ENCODE measurements at regions not wholly inside any gene's neighbourhood (a gene's known extent, or its start where the extent isn't known, plus 50 kb on each side); places are given as distances from the start of the nearest gene placed in this dataset.

DNA sequence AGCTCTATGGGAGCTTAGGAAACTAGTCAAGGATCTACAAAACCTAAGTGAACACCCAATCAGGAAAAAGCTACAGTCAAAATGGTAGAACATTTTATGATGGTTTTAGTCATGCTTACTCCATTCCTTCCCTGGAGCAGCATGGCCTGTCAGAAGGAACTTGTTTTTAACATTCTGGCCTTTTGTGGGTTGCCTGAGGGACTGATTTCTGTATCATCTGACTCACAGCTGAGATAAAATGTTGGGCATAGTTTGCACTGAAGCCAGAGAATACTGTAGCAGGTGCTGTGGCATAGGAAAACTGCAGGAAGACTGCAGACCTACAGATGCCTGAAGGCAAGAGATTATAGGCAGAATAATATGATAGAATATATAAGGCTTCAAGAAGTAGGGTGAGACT lies 719.6 kb upstream of the GRAMD2B start:
- Mint-ChIP-seq H3K27ac (ENCODE audit: unreplicated experiment) (no peak overlapping the region), H3K9me3 (ENCODE audit: unreplicated experiment) (no peaks in the 10 kb centered on the region), H3K36me3 (ENCODE audit: unreplicated experiment) (peaks cover 19% of the 10 kb centered on the region), H3K27me3 (ENCODE audit: unreplicated experiment) (peaks cover 2% of the 10 kb centered on the region), H3K4me1 (ENCODE audit: low read depth, unreplicated experiment) (peaks cover 7% of the 10 kb centered on the region), H3K4me3 (ENCODE audit: unreplicated experiment) (no peak overlapping the region)
- DNase-seq, result no peak
- TF ChIP-seq, protein P1, sequence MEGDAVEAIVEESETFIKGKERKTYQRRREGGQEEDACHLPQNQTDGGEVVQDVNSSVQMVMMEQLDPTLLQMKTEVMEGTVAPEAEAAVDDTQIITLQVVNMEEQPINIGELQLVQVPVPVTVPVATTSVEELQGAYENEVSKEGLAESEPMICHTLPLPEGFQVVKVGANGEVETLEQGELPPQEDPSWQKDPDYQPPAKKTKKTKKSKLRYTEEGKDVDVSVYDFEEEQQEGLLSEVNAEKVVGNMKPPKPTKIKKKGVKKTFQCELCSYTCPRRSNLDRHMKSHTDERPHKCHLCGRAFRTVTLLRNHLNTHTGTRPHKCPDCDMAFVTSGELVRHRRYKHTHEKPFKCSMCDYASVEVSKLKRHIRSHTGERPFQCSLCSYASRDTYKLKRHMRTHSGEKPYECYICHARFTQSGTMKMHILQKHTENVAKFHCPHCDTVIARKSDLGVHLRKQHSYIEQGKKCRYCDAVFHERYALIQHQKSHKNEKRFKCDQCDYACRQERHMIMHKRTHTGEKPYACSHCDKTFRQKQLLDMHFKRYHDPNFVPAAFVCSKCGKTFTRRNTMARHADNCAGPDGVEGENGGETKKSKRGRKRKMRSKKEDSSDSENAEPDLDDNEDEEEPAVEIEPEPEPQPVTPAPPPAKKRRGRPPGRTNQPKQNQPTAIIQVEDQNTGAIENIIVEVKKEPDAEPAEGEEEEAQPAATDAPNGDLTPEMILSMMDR (IDR thresholded peaks at IDR 0.05; ENCODE audit: partially characterized antibody, unreplicated experiment), result no peak

DNA sequence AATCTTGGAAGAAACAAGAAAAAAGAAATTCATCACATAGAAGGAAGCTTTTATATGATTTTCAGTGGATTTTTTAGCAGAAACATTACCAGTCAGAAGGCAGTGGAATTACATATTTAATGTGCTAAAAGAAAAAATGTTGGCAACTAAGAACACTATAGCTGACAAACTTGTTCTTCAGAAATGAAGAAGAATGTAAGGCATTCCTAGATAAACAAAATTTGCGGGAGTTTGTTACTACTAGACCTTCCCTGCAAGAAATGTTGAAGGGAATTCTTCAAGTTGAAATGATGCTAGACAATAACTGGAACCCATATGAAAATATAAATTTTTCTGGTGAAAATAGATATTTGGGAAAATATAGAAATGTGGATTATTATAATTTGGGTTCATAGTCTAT lies 718.3 kb upstream of the GRAMD2B start:
- H3K27ac Mint-ChIP-seq (ENCODE audit: unreplicated experiment), result no peak overlapping the region
- peaks cover 7% of the 10 kb centered on the region for H3K4me1 Mint-ChIP-seq (ENCODE audit: low read depth, unreplicated experiment)
- peaks cover 1% of the 10 kb centered on the region for H3K9me3 Mint-ChIP-seq (ENCODE audit: unreplicated experiment)
- H3K36me3 Mint-ChIP-seq (ENCODE audit: unreplicated experiment), result peaks cover 19% of the 10 kb centered on the region
- no peak for DNase-seq
- no peak overlapping the region for H3K4me3 Mint-ChIP-seq (ENCODE audit: unreplicated experiment)
- TF ChIP-seq, protein P1 (IDR thresholded peaks at IDR 0.05; ENCODE audit: partially characterized antibody, unreplicated experiment), result no peak
- peaks cover 2% of the 10 kb centered on the region for H3K27me3 Mint-ChIP-seq (ENCODE audit: unreplicated experiment)

DNA sequence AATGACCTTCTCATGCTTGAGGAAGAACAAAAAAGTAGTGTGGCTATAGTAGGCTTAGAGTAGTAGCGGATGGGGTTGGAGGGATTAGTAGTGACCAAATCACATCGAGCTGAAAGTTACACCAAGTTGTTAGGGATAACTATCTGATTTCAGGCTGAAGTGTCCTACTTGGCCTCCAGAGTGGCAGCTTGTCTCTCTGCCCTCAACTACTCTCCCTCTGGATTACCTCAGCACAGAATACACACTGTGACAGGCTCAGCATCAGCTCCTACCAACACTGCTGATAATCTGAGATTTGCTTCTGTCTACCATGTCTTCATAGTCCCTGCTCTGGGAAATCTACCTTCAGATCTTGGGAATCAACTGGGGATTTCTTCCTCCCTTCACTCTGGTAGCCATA lies 714.6 kb upstream of the GRAMD2B start:
- Mint-ChIP-seq H3K9me3 (ENCODE audit: unreplicated experiment) (peaks cover 1% of the 10 kb centered on the region), H3K27ac (ENCODE audit: unreplicated experiment) (no peak overlapping the region), H3K4me1 (ENCODE audit: low read depth, unreplicated experiment) (no peaks in the 10 kb centered on the region), H3K27me3 (ENCODE audit: unreplicated experiment) (no peaks in the 10 kb centered on the region), H3K36me3 (ENCODE audit: unreplicated experiment) (peaks cover 18% of the 10 kb centered on the region), H3K4me3 (ENCODE audit: unreplicated experiment) (no peak overlapping the region)
- DNase-seq, result no peak
- TF ChIP-seq, protein P1 (IDR thresholded peaks at IDR 0.05; ENCODE audit: partially characterized antibody, unreplicated experiment), result no peak

DNA sequence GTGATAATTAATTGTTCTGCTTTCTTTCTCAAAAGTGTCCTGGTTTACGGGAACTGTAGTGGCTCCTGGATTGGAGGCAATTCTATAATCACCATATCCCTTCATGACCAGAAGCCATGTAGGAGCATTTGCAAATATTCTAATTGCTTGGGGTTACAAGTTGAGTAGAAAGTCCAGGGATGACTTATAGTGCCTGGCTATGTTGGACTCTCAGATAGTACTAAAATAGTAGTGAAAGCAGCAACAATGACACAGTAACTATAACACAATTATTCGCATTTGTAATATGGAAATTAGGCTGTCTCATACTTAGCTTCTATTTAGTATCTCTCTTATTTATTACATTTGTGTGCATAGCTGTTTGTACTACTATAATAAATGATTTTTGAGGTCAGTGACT lies 712.5 kb upstream of the GRAMD2B start:
- TF ChIP-seq, protein P1 (IDR thresholded peaks at IDR 0.05; ENCODE audit: partially characterized antibody, unreplicated experiment), result no peak
- no peak for DNase-seq
- H3K27me3 Mint-ChIP-seq (ENCODE audit: unreplicated experiment), result no peaks in the 10 kb centered on the region
- H3K36me3 Mint-ChIP-seq (ENCODE audit: unreplicated experiment), result peaks cover 2% of the 10 kb centered on the region
- H3K4me3 Mint-ChIP-seq (ENCODE audit: unreplicated experiment), result no peak overlapping the region
- H3K9me3 Mint-ChIP-seq (ENCODE audit: unreplicated experiment), result peaks cover 1% of the 10 kb centered on the region
- H3K4me1 Mint-ChIP-seq (ENCODE audit: low read depth, unreplicated experiment), result no peaks in the 10 kb centered on the region
- no peak overlapping the region for H3K27ac Mint-ChIP-seq (ENCODE audit: unreplicated experiment)

DNA sequence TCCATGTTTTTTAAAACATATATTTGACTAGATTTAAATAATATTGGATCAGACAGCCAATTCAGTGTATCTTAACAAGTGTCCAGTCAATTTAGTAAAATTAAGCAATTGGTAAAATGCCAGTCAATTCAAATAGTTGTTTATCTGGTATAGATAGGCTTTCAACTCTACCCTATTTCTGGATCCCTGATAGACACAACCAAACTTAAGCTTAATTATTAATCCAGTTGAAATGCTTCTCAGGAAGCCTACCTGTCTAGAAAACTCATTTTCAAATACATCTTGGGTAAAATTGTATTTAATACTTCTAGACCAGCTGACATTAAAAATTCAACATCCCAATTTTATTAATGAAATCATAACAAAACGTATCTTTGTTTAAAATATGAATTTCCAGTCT lies 710.8 kb upstream of the GRAMD2B start:
- H3K9me3 Mint-ChIP-seq (ENCODE audit: unreplicated experiment), result peaks cover 1% of the 10 kb centered on the region
- H3K4me1 Mint-ChIP-seq (ENCODE audit: low read depth, unreplicated experiment), result no peaks in the 10 kb centered on the region
- H3K4me3 Mint-ChIP-seq (ENCODE audit: unreplicated experiment), result no peak overlapping the region

More for the DNA sequence above, 710.8 kb upstream of the GRAMD2B start:
- Mint-ChIP-seq H3K36me3 (ENCODE audit: unreplicated experiment) (no peaks in the 10 kb centered on the region), H3K27me3 (ENCODE audit: unreplicated experiment) (no peaks in the 10 kb centered on the region), H3K27ac (ENCODE audit: unreplicated experiment) (no peak overlapping the region)
- DNase-seq, result no peak
- TF ChIP-seq, protein P1 (IDR thresholded peaks at IDR 0.05; ENCODE audit: partially characterized antibody, unreplicated experiment), result no peak

Measured in glutamatergic neuron (in vitro differentiated cells).